IMR-90 (cell line): ENCODE measurements at regions not wholly inside any gene's neighbourhood (a gene's known extent, or its start where the extent isn't known, plus 50 kb on each side); places are given as distances from the start of the nearest gene placed in this dataset.

Experiments
- ATAC-seq: fragments of 200-7000 bp; cut with Tn5 transposase; 2 replicates; pipeline ENCODE4 v1.9.1; 2020; ENCODE audit warnings: low read depth, mild to moderate bottlenecking, moderate library complexity
- BruUV-seq: library from RNA; stranded (reverse); fragments of 400-500 nt; replicated peaks from 2 replicates; lab custom pipeline; 2021; lab: Mats Ljungman, UMichigan
- CTCF ChIA-PET: fragments of 300-600 bp; formaldehyde crosslinking; extraction: SDS; loops from one replicate; lab custom pipeline; 2021; ENCODE audit warnings: antibody characterized with exemption; lab: Yijun Ruan, JAX
- POLR2A ChIA-PET: fragments of 300-600 bp; sonication (Branson Sonifier 250); formaldehyde crosslinking; loops from one replicate; lab custom pipeline; 2022; ENCODE audit warnings: antibody characterized with exemption; ENCODE audit not compliant: unreplicated experiment; lab: Charles Lee
- DNase-seq: peaks from one replicate; pipeline ENCODE4 v3.0.0; 2013
- H2AFZ ChIP-seq: replicated peaks from 2 replicates; pipeline ENCODE3; 2013; ENCODE audit warnings: low read length, mild to moderate bottlenecking; ENCODE audit not compliant: poor library complexity
- H2AK5ac ChIP-seq: 2 replicates; pipeline ENCODE4 v1.6.1; 2013; ENCODE audit warnings: low read depth, low read length, inconsistent platforms
- H2AK9ac ChIP-seq: replicated peaks from 2 replicates; pipeline ENCODE3; 2013; ENCODE audit warnings: mild to moderate bottlenecking, low read depth, low read length, moderate library complexity; ENCODE audit not compliant: poor library complexity
- H2BK120ac ChIP-seq: 2 replicates; pipeline ENCODE4 v1.6.1; 2013; ENCODE audit warnings: low read depth, low read length, inconsistent platforms
- H2BK15ac ChIP-seq: 3 replicates; pipeline ENCODE4 v1.6.1; 2013; ENCODE audit warnings: low read depth, low read length, inconsistent platforms
- H2BK20ac ChIP-seq: 2 replicates; pipeline ENCODE4 v1.6.1; 2013; ENCODE audit warnings: low read depth, mild to moderate bottlenecking, inconsistent platforms, low read length, moderate library complexity
- H2BK5ac ChIP-seq: 2 replicates; pipeline ENCODE4 v1.6.1; 2013; ENCODE audit warnings: mild to moderate bottlenecking, low read depth, low read length, inconsistent platforms; ENCODE audit not compliant: poor library complexity, severe bottlenecking
- H3K14ac ChIP-seq: replicated peaks from 2 replicates; pipeline ENCODE4 v1.6.1; 2013; ENCODE audit warnings: low read depth, low read length, inconsistent platforms
- H3K18ac ChIP-seq: 2 replicates; pipeline ENCODE4 v1.6.1; 2013; ENCODE audit warnings: low read depth, low read length, control low read depth
- H3K23ac ChIP-seq: 2 replicates; pipeline ENCODE4 v1.6.1; 2013; ENCODE audit warnings: low read depth, low read length, inconsistent platforms
- H3K27ac ChIP-seq: 2 replicates; pipeline ENCODE4 v1.5.1; 2013; ENCODE audit warnings: mild to moderate bottlenecking, control low read depth, low read length; ENCODE audit not compliant: insufficient read depth
- H3K27me3 ChIP-seq: 2 replicates; pipeline ENCODE4 v1.6.1; 2013; ENCODE audit warnings: low read length; ENCODE audit not compliant: control insufficient read depth, insufficient read depth
- H3K36me3 ChIP-seq: 2 replicates; pipeline ENCODE4 v1.6.1; 2013; ENCODE audit warnings: low read length, mixed read lengths; ENCODE audit not compliant: control insufficient read depth, insufficient read depth
- H3K4ac ChIP-seq: 2 replicates; pipeline ENCODE4 v1.6.1; 2013; ENCODE audit warnings: low read depth, low read length, inconsistent platforms
- H3K4me1 ChIP-seq: 2 replicates; pipeline ENCODE4 v1.6.1; 2013; ENCODE audit warnings: low read length, mixed read lengths; ENCODE audit not compliant: control insufficient read depth, insufficient read depth
- H3K4me2 ChIP-seq: 2 replicates; pipeline ENCODE4 v1.6.1; 2013; ENCODE audit warnings: low read depth, mild to moderate bottlenecking, control low read depth, low read length, moderate library complexity
- H3K4me3 ChIP-seq: 2 replicates; pipeline ENCODE4 v1.5.1; 2013; ENCODE audit warnings: low read depth, mild to moderate bottlenecking, control low read depth, low read length, moderate library complexity; ENCODE audit not compliant: insufficient read depth
- H3K56ac ChIP-seq: 2 replicates; pipeline ENCODE4 v1.6.1; 2013; ENCODE audit warnings: low read length, inconsistent platforms; ENCODE audit not compliant: insufficient read depth; ENCODE audit errors: extremely low read depth
- H3K79me1 ChIP-seq, 2 experiments: 2 replicates each; pipeline ENCODE4 v1.6.1; 2013; ENCODE audit warnings: low read length in 2 of 2, inconsistent platforms in 1 of 2, low read depth in 1 of 2
- H3K9ac ChIP-seq: 2 replicates; pipeline ENCODE4 v1.6.1; 2013; ENCODE audit warnings: low read depth, low read length, control low read depth
- H3K9me1 ChIP-seq: 2 replicates; pipeline ENCODE4 v1.6.1; 2013; ENCODE audit warnings: low read length, inconsistent platforms; ENCODE audit not compliant: insufficient read depth
- H3K9me3 ChIP-seq: 2 replicates; pipeline ENCODE4 v1.6.1; 2013; ENCODE audit warnings: low read length; ENCODE audit not compliant: control insufficient read depth, insufficient read depth
- H4K20me1 ChIP-seq: 2 replicates; pipeline ENCODE4 v1.6.1; 2013; ENCODE audit warnings: low read length, inconsistent platforms; ENCODE audit not compliant: insufficient read depth
- H4K5ac ChIP-seq: 2 replicates; pipeline ENCODE4 v1.6.1; 2013; ENCODE audit warnings: mild to moderate bottlenecking, low read depth, low read length, control low read depth
- H4K8ac ChIP-seq, 2 experiments: 2 replicates each; pipeline ENCODE4 v1.6.1; 2013; ENCODE audit warnings: low read depth in 2 of 2, low read length in 2 of 2, control low read depth in 1 of 2, inconsistent platforms in 1 of 2
- H4K91ac ChIP-seq: 2 replicates; pipeline ENCODE4 v1.6.1; 2013; ENCODE audit warnings: low read depth, low read length, inconsistent platforms; ENCODE audit not compliant: insufficient read depth
- FOS ChIP-seq: fragments of 150-350 bp; IDR thresholded peaks from 2 replicates; pipeline ENCODE4 v1.6.1; 2016; ENCODE audit warnings: low read depth, low read length
- RAD21 ChIP-seq: IDR thresholded peaks from 2 replicates; pipeline ENCODE4 v1.6.1; 2012; ENCODE audit warnings: low read length, improper control_type of control experiment
- WGBS, 2 experiments: methylation state at CpG; one replicate each; pipeline versions ENCODE4 v1.1.5 to v1.1.7; 2013; ENCODE audit warnings: missing lambda C conversion rate in 2 of 2; ENCODE audit not compliant: insufficient read length in 1 of 2; ENCODE audit errors: extremely low coverage in 2 of 2; 5-methylcytosine and 5-hydroxymethylcytosine counted together
- dilution Hi-C: fragments of 300-500 bp; cut with HindIII; formaldehyde crosslinking; loops from one replicate; pipeline ENCODE4 v1.14.3; 2018; ENCODE audit warnings: low sequenced_read_pairs; ENCODE audit not compliant: unreplicated experiment
- in situ Hi-C: fragments of 300-500 bp; cut with MboI; formaldehyde crosslinking; loops from 3 replicates; pipeline ENCODE4 v1.14.3; 2019; ENCODE audit warnings: low sequenced_read_pairs, inconsistent platforms, mixed read lengths
- intact Hi-C: fragments of 100-400 bp; cut with micrococcal nuclease; formaldehyde crosslinking; loops from 2 replicates; pipeline ENCODE4 v1.10.0; 2022

GRCh38 chr4:44120646-44121045 is 328.0 kb downstream of the KCTD8 start:
- Histone ChIP-seq H2AK9ac (no peak overlapping the region), H3K14ac (no peak overlapping the region), H3K4me3 (no peak overlapping the region), H3K79me1 (no peaks in the 10 kb centered on the region), H2BK120ac (no peak overlapping the region), H3K27me3 (no peaks in the 10 kb centered on the region), H3K18ac (no peak overlapping the region), H3K4me1 (no peaks in the 10 kb centered on the region), H4K5ac (no peak overlapping the region), H4K20me1 (no peaks in the 10 kb centered on the region), H3K36me3 (no peaks in the 10 kb centered on the region), H4K8ac (no peak overlapping the region), H3K9ac (no peak overlapping the region), H2AFZ (no peak overlapping the region), H3K4me2 (no peak overlapping the region), H3K56ac (no peak overlapping the region), H4K91ac (no peak overlapping the region), H3K23ac (no peak overlapping the region), H3K9me3 (peaks cover 2% of the 10 kb centered on the region; the same call in 1 of the 2 replicates), H2BK20ac (no peak overlapping the region), H2BK5ac (no peak overlapping the region), H3K9me1 (no peaks in the 10 kb centered on the region), H2AK5ac (no peak overlapping the region), H2BK15ac (no peak overlapping the region), H3K4ac (no peak overlapping the region), H3K27ac (no peak overlapping the region)
- dilution Hi-C loops (no loop called here), in situ Hi-C loops (no loop called here), intact Hi-C loops (no loop called here)
- TF ChIP-seq RAD21 (no peak), FOS (no peak)
- POLR2A ChIA-PET: no interaction called here
- ATAC-seq (no peak), DNase-seq (no peak)
- CTCF ChIA-PET: no interaction called here
- WGBS, 2 experiments: no CpG with 5 or more reads among the region's 2 CpGs
- no TSS peak for BruUV-seq
